Activated T-cell treated with anti-CD3 and anti-CD28 coated beads, Interleukin-2, amount 50 U/mL, for 72 hours (primary cell): ENCODE measurements at regions not wholly inside any gene's neighbourhood (a gene's known extent, or its start where the extent isn't known, plus 50 kb on each side); places are given as distances from the start of the nearest gene placed in this dataset.
"Not testable (repeated sequence)": the region's sequence is repeated elsewhere in the genome, so short reads cannot be mapped to it uniquely, and the experiment has no call there.

Experiments used
- ATAC-seq, 2 donors: fragments of 150-1000 bp; cut with Tn5 transposase; replicated peaks in 1 of 2; 2 replicates each; pipeline ENCODE4 v1.10.0; 2021; ENCODE audit warnings: moderate library complexity in 2 of 2, mild to moderate bottlenecking in 1 of 2
- DNase-seq, 2 donors: peaks; one replicate each; pipeline ENCODE4 v3.0.0; 2021 to 2022; ENCODE audit warnings: mixed read lengths in 1 of 2
- H3K27ac Mint-ChIP-seq: one replicate; pipeline ENCODE4 v1.8.0; 2022; ENCODE audit warnings: mild to moderate bottlenecking, moderate library complexity, mixed read lengths
- H3K27me3 Mint-ChIP-seq: one replicate; pipeline ENCODE4 v1.8.0; 2022; ENCODE audit warnings: low read depth, mixed read lengths
- H3K36me3 Mint-ChIP-seq, 2 donors: one replicate each; pipeline ENCODE4 v1.8.0; 2022; ENCODE audit warnings: mixed read lengths in 2 of 2, mild to moderate bottlenecking in 1 of 2; ENCODE audit not compliant: insufficient read depth in 2 of 2
- H3K4me1 Mint-ChIP-seq: one replicate; pipeline ENCODE4 v1.8.0; 2022; ENCODE audit warnings: low read depth, mixed read lengths
- H3K4me3 Mint-ChIP-seq, 2 donors: one replicate each; pipeline ENCODE4 v1.8.0; 2022; ENCODE audit warnings: mild to moderate bottlenecking in 2 of 2, mixed read lengths in 2 of 2, moderate library complexity in 2 of 2
- H3K9me3 Mint-ChIP-seq, 2 donors: one replicate each; pipeline ENCODE4 v1.8.0; 2022; ENCODE audit warnings: mixed read lengths in 2 of 2

DNA sequence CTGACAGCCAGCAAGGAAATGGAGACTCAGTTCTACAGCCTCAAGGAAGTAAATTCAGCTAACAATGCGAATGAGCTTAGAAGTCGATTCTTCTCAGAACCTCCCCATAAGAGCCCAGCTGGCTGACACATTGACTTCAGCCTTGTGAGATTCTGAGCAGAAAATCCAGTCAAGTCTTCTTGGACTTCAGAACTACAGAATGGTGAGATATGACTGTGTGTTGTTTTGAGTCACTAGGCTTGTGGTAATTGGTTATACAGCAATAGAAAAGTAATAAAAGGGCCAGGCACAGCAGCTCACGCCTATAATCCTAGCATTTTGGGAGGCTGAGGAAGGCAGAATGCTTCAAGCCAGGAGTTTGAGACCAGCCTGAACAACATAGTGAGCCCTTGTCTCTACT is 161.8 kb upstream of the IVNS1ABP start:
- DNase-seq = no peak
- Mint-ChIP-seq H3K4me1 (peaks cover 8% of the 10 kb centered on the region), H3K36me3 (no peaks in the 10 kb centered on the region), H3K9me3 (no peaks in the 10 kb centered on the region), H3K27me3 (no peaks in the 10 kb centered on the region), H3K27ac (no peak overlapping the region), H3K4me3 (no peak overlapping the region)
- ATAC-seq = peak; percentile 49 to 71

DNA sequence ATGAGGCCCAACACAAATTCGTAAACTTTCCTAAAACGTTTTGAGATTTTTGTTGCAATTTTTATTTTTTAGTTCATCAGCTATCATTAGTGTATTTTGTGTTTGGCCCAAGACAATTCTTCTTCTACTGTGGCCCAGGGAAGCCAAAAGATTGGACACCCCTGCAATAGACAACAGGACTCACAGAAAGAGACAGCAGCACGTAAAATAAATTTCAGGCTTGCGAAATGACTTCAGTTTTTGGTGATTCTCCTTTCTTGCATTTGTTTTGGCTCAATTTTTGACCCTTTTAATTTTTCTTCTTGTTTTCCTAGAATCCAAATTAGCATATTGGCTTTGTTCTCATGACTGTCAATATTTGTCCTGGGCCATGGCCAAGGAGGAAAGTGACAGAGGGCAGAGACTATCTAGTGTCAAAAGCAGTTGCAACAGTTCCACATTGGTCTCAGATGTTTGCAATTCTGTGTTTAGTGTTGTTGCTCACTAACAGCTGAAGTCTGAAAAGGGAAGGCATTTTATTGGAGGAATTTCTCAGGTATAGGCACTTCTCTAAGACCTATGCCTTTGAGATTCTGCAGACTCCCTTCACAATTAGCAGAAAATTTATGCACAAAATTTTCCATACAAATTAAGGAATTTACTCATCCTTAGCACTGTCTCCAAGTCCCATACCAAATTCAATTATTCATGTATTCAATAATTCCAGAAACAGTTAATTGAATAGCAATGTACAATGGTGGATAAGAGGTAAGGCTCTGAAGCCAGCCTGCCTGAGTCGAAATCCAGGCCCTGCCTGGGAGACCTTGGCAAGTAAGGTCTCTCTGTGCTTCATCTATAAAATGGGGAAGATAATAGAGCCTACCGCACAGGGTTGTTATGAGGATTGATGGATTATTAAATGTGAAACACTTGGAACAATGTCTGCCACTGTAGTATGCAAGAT is 160.9 kb upstream of the IVNS1ABP start:
- peaks cover 8% of the 10 kb centered on the region for H3K4me1 Mint-ChIP-seq
- no peak for ATAC-seq
- no peaks in the 10 kb centered on the region for H3K36me3 Mint-ChIP-seq
- no peak overlapping the region for H3K27ac Mint-ChIP-seq
- H3K9me3 Mint-ChIP-seq = no peaks in the 10 kb centered on the region
- no peak overlapping the region for H3K4me3 Mint-ChIP-seq
- DNase-seq = no peak
- no peaks in the 10 kb centered on the region for H3K27me3 Mint-ChIP-seq

DNA sequence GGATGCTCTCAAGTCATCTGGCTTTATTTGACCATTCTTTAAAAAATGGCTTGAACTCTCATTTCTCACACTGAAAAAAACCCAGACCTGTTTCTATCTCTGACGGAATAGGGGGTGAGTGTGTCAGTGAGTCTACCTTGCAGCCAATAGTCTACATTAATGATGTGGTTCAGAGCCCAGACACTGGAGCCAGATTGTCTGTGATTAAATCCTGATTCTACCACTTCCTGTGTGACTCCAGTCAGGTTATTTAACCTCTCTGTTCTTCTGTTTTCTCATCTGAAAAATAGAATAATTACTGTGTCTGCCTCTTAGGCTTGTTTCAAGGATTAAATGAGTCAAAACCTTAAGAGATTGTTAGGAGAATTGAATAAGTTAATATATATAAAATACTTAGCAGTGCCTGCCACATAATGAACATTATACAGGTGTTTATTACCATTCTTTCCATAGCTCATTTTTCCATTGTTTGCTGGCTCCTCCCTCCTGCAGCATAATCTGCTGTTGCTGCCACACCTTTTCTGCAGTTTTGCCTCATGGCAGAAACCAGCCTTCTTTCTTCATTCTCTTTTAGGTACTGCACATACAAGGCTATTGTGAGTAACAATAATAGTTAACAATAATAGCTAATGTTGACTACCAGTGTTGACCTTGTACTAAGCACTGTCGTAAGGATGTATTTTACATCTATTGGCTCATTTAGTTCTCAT is 157.6 kb upstream of the IVNS1ABP start:
- H3K36me3 Mint-ChIP-seq = no peaks in the 10 kb centered on the region

DNA sequence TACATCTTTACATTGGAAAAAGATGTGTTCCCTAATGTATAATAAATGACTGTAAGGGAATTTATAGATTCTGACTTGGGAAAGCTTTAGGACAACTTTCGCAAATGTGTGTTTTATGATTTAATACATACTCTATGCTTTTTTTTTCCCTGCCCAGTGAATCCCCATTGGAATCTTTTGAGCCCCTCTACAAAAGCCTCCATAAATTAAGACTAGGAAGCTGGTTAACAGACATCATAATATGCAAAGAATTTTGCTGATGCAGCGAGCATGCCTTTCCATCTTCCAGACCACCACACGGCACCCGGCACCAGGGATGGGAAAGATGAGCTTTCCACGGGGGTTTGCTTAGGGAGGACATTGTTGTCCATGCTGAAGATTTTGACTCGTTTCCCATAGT is 156.1 kb upstream of the IVNS1ABP start:
- ATAC-seq = no peak
- peaks cover 8% of the 10 kb centered on the region for H3K4me1 Mint-ChIP-seq
- H3K27ac Mint-ChIP-seq = no peak overlapping the region
- no peak overlapping the region for H3K4me3 Mint-ChIP-seq
- H3K9me3 Mint-ChIP-seq = no peaks in the 10 kb centered on the region
- DNase-seq = no peak
- no peaks in the 10 kb centered on the region for H3K27me3 Mint-ChIP-seq
- no peaks in the 10 kb centered on the region for H3K36me3 Mint-ChIP-seq

More for the DNA sequence above, 157.6 kb upstream of the IVNS1ABP start:
- no peaks in the 10 kb centered on the region for H3K27me3 Mint-ChIP-seq
- no peaks in the 10 kb centered on the region for H3K9me3 Mint-ChIP-seq
- H3K27ac Mint-ChIP-seq = no peak overlapping the region
- DNase-seq = no peak
- peaks cover 8% of the 10 kb centered on the region for H3K4me1 Mint-ChIP-seq
- no peak overlapping the region for H3K4me3 Mint-ChIP-seq
- ATAC-seq = peak in 1 of 2 donors; percentile 63

DNA sequence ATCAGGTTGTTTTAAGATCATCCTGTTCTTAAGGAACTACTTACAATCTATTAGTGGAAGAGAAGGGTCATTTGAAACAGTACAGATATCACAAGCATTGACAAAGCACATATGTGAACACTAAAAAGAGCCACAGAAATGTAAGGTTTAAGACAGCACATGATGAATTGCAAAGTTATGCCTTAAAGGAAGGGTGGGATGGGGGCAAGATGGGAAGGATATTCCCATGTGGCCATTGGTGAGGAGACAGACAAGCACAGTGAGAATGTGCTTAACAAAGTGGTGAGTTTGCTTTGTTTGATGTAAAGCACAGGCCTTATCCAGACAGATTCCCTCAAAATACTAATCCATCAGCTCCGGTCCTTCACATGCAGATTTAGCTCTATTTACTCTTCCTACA is 151.6 kb upstream of the IVNS1ABP start:
- H3K4me3 Mint-ChIP-seq = no peak overlapping the region
- DNase-seq (no peak), ATAC-seq (no peak)
- H3K9me3 Mint-ChIP-seq = no peaks in the 10 kb centered on the region
- no peaks in the 10 kb centered on the region for H3K4me1 Mint-ChIP-seq
- H3K36me3 Mint-ChIP-seq = no peaks in the 10 kb centered on the region
- no peak overlapping the region for H3K27ac Mint-ChIP-seq
- H3K27me3 Mint-ChIP-seq = no peaks in the 10 kb centered on the region

DNA sequence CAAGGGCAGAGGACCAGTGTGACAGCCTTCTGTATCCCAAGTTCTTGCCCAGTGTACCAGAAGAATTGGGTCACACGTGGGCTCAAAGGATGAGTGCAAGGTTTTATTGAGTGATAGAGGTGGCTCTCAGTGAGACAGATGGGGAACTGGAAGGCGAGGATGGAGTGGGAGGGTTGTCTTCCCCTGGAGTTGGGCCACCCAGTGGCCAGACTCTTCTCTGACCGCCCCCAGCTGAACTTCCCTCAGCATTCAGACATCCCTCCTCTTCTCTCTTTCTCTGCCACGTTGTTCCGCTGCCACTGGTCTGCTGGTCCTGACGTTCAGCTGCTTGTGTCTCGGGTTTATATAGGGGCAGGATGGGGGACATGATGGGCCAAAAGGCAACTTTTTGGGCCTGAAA is 150.1 kb upstream of the IVNS1ABP start:
- no peaks in the 10 kb centered on the region for H3K4me1 Mint-ChIP-seq
- H3K27ac Mint-ChIP-seq = no peak overlapping the region
- DNase-seq = no peak
- ATAC-seq = no peak
- H3K4me3 Mint-ChIP-seq = no peak overlapping the region
- no peaks in the 10 kb centered on the region for H3K27me3 Mint-ChIP-seq
- no peaks in the 10 kb centered on the region for H3K9me3 Mint-ChIP-seq
- no peaks in the 10 kb centered on the region for H3K36me3 Mint-ChIP-seq

DNA sequence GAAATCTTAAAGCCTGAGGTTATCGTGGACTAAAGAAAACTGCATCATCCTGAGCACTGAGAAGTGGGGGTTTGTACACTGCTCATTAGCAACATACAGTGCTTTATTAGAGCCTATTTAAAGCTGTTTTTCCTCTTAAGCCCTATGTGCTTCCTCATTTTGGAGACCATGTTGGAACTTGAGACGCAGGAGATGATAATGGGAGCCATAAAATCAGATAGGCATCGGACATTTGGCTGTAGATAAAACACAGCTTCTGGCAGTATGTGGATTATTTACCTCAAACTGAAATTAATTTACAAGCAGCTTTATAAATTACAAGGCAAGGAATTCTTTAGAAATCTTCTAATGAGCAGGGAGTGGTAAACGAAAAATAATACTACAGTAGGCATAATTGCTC is 147.7 kb upstream of the IVNS1ABP start:
- peaks cover 3 to 5% of the 10 kb centered on the region in 2 donors for H3K9me3 Mint-ChIP-seq
- DNase-seq (no peak), ATAC-seq (no peak)
- no peaks in the 10 kb centered on the region for H3K27me3 Mint-ChIP-seq
- no peak overlapping the region for H3K27ac Mint-ChIP-seq
- peaks cover 0 to 1% of the 10 kb centered on the region in 2 donors for H3K36me3 Mint-ChIP-seq
- H3K4me3 Mint-ChIP-seq = no peak overlapping the region
- H3K4me1 Mint-ChIP-seq = no peaks in the 10 kb centered on the region

DNA sequence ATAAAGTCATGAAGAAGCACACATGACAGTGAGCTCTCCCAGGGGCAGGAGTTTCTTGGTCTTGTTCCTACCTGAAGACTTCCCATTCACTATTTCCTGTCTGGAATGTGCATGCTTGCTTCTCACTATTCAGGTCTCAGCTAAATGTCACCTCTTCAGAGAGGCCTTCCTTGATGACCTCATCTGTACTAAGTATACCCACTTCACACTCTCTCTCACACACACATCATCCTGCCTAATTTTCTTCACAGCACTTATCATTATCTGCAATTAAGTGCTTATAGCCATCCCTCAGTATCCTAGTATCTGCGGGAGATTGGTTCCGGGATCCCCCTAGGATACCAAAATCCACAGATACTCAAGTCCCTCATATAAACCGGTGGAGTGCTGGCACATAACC is 146.4 kb upstream of the IVNS1ABP start:
- no peaks in the 10 kb centered on the region for H3K27me3 Mint-ChIP-seq
- H3K27ac Mint-ChIP-seq = no peak overlapping the region
- peaks cover 0 to 1% of the 10 kb centered on the region in 2 donors for H3K36me3 Mint-ChIP-seq
- peaks cover 3 to 5% of the 10 kb centered on the region in 2 donors for H3K9me3 Mint-ChIP-seq
- no peak for ATAC-seq
- H3K4me3 Mint-ChIP-seq = no peak overlapping the region
- H3K4me1 Mint-ChIP-seq = no peaks in the 10 kb centered on the region
- no peak for DNase-seq

DNA sequence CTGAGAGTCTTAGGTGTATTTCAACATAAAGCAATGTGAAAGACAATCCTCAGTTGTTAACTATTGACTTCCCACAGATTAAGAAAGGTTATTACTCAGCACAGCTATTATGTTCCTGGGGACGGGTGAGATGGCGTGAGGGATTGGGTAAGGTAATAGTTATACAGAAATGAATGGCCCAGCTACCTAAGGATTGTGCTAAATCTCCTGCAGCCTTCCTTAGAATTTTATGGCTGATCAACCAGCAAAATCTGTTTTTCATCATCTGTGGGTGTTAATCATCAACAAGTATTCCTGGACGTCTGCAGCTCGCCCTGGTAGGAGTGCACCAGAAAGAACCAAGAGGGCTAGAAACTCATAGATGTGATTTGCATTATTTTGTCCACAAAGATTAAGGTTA is 146.0 kb upstream of the IVNS1ABP start:
- no peaks in the 10 kb centered on the region for H3K4me1 Mint-ChIP-seq
- ATAC-seq = no peak
- H3K4me3 Mint-ChIP-seq = no peak overlapping the region
- no peak overlapping the region for H3K27ac Mint-ChIP-seq
- no peaks in the 10 kb centered on the region for H3K27me3 Mint-ChIP-seq
- DNase-seq = no peak
- peaks cover 3 to 5% of the 10 kb centered on the region in 2 donors for H3K9me3 Mint-ChIP-seq
- peaks cover 0 to 1% of the 10 kb centered on the region in 2 donors for H3K36me3 Mint-ChIP-seq

DNA sequence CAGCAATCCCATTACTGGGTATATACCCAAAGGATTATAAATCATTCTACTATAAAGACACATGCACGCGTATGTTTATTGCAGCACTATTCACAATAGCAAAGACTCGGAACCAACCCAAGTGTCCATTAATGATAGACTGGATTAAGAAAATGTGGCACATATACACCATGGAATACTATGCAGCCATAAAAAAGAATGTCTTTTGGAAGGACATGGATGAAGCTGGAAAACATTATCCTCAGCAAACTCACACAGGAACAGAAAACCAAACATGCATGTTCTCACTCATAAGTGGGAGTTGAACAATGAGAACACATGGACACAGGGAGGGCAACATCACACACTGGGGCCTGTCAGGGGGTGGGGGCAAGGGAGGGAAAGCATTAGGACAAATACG is 143.7 kb upstream of the IVNS1ABP start:
- DNase-seq, H3K9me3 Mint-ChIP-seq, ATAC-seq, H3K27me3 Mint-ChIP-seq, H3K36me3 Mint-ChIP-seq, H3K4me1 Mint-ChIP-seq, H3K27ac Mint-ChIP-seq, H3K4me3 Mint-ChIP-seq: not testable (repeated sequence)

DNA sequence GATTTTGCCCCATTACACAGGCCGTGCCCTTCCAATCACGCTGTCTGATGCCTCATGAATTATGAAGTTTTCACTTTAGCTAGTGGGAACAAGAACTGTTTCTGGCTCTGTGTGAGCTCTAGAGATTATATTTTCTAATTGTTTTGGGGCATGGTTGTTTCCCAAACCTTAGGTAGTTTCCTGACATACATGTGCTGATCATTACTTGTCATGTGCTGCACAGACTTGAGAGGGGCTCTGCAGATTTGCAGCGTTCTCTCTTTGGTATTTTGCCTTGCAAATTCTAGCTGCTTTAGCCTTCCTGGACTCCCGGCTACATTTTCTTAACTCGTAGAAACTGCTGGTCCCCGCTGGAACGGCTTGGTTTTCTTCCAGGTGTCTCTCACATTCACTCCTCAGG is 142.1 kb upstream of the IVNS1ABP start:
- no peak for DNase-seq
- H3K9me3 Mint-ChIP-seq = peaks cover 3 to 5% of the 10 kb centered on the region in 2 donors
- H3K27ac Mint-ChIP-seq = no peak overlapping the region
- H3K36me3 Mint-ChIP-seq = peaks cover 0 to 1% of the 10 kb centered on the region in 2 donors
- no peak overlapping the region for H3K4me3 Mint-ChIP-seq
- ATAC-seq = no peak
- no peaks in the 10 kb centered on the region for H3K4me1 Mint-ChIP-seq
- no peaks in the 10 kb centered on the region for H3K27me3 Mint-ChIP-seq

DNA sequence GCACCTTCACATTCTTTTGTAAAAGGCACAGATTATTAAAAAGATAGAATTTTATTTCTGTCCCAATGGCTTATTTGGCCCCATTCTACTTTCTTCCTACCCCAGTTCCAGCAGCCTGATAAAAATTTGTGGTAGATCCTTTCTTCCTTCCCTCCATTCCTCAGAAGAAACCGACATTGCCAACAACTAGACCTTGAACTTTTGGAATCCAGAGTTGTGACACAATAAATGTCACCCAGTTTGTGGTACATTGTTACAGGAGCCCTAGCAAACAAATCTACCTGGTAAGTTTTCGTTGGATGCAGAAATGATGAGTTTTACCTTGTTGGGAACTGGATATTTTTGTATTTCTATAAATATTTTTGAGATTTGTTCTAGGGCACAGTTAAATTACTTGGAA is 141.6 kb upstream of the IVNS1ABP start:
- DNase-seq = no peak
- H3K36me3 Mint-ChIP-seq = peaks cover 0 to 1% of the 10 kb centered on the region in 2 donors
- no peak overlapping the region for H3K4me3 Mint-ChIP-seq
- H3K9me3 Mint-ChIP-seq = peaks cover 3 to 5% of the 10 kb centered on the region in 2 donors
- ATAC-seq = no peak
- H3K4me1 Mint-ChIP-seq = no peaks in the 10 kb centered on the region
- H3K27me3 Mint-ChIP-seq = no peaks in the 10 kb centered on the region
- H3K27ac Mint-ChIP-seq = no peak overlapping the region

DNA sequence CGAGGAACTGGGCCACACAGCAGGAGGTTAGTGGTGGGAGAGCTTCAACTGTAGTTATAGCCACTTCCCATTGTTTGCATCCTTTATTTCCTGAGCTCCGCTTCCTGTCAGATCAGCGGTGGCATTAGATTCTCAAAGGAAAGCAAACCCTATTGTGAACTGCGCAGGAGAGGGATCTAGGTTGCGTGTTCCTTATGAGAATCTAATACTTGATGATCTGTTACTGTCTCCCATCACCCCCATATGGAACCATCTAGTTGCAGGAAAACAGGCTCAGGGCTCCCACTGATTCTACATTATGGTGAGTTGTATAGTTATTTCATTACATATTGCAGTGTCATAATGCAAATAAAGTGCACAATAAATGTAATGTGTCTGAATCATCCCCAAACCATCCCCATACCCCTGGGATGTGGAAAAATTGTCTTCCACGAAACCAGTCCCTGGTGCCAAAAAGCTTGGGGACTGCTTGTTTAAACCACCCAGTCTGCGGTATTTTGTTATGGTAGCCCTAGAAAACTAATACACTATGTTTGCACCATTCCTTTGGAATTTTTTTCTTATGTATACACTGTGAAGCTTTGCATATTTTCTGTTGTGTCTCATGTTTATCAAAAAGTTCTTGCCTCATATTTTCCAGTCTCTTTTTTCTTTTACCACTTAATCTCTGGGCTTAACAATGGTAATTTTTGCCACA is 136.6 kb upstream of the IVNS1ABP start:
- DNase-seq = no peak
- H3K4me3 Mint-ChIP-seq = no peak overlapping the region
- ATAC-seq = no peak
- H3K9me3 Mint-ChIP-seq = no peaks in the 10 kb centered on the region
- H3K4me1 Mint-ChIP-seq = no peaks in the 10 kb centered on the region
- no peaks in the 10 kb centered on the region for H3K27me3 Mint-ChIP-seq
- no peaks in the 10 kb centered on the region for H3K36me3 Mint-ChIP-seq
- H3K27ac Mint-ChIP-seq = no peak overlapping the region
